GM12865 (cell line): ENCODE measurements at regions not wholly inside any gene's neighbourhood (a gene's known extent, or its start where the extent isn't known, plus 50 kb on each side); places are given as distances from the start of the nearest gene placed in this dataset.

Experiments
- DNase-seq: peaks from one replicate; pipeline ENCODE4 v3.0.0; 2010; ENCODE audit warnings: low read depth
- H3K4me3 ChIP-seq: 2 replicates; pipeline ENCODE4 v1.5.1; 2011; ENCODE audit warnings: mild to moderate bottlenecking, low read depth, low read length, control low read depth
- TF ChIP-seq, protein P1 (sequence below): IDR thresholded peaks from 2 replicates; pipeline ENCODE4 v1.5.1; 2011; ENCODE audit warnings: low read length, control low read depth, low read depth, inconsistent platforms; ENCODE audit not compliant: insufficient read depth; ENCODE audit errors: missing control alignments

DNA sequence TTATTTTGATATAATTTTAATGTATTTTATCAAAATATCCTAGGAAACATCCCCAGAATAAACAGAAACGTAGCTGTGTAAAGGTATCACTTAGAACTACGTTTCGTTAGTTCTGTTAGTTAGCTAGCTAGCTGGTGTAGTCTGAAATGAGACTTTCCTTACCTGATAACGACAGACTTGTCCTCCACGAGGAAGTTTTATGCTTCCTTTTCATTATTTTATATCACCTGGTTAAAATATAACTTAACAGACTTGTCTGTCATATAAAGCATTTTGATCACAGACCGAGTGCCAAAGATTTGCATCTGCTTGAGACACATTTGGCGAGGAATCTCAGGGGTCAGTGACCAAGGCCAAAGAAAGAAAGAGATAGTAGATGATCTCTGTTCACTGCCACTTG, 829.5 kb downstream of the VGLL3 start:
- TF ChIP-seq, protein P1, sequence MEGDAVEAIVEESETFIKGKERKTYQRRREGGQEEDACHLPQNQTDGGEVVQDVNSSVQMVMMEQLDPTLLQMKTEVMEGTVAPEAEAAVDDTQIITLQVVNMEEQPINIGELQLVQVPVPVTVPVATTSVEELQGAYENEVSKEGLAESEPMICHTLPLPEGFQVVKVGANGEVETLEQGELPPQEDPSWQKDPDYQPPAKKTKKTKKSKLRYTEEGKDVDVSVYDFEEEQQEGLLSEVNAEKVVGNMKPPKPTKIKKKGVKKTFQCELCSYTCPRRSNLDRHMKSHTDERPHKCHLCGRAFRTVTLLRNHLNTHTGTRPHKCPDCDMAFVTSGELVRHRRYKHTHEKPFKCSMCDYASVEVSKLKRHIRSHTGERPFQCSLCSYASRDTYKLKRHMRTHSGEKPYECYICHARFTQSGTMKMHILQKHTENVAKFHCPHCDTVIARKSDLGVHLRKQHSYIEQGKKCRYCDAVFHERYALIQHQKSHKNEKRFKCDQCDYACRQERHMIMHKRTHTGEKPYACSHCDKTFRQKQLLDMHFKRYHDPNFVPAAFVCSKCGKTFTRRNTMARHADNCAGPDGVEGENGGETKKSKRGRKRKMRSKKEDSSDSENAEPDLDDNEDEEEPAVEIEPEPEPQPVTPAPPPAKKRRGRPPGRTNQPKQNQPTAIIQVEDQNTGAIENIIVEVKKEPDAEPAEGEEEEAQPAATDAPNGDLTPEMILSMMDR, result no peak
- DNase-seq, result no peak
- H3K4me3 ChIP-seq, result no peak overlapping the region

DNA sequence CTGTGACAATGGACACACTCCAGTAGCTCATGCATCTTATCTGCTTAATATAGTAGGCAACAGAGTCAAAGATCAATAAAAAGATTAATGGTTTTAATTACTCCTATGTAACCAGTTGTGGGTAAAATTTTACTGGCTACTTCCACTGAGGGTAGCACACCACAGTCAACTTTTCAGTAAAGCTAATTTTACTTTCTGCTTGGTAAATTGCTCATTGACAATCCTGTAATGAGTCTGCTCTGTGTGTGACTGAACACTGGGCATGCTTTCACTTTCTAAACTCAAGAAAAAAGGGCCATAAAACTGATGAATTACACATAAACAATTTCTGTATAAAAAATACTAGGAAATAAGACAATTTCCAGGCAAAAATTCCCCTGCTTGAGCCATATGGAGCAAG, 838.3 kb downstream of the VGLL3 start:
- no peak overlapping the region for H3K4me3 ChIP-seq
- no peak for DNase-seq
- TF ChIP-seq, protein P1, result no peak

DNA sequence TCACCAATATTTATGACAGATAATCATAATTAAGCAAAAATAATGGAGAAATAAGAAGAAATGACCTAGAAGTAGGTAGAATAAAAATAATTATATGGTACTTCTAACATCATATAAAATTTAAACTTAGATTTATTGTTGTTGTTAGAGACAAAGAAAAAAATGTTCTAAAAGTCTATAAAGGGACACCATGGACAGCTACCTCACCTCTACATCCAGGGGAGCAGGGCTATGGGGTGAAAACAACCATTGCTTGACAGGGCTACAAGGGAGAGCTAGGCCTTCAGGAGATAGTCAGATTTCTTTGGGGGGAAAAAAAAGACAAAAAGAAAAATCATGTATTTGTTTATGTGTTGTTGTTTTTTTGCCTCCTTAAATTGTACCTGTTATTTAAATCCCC, 841.9 kb downstream of the VGLL3 start:
- H3K4me3 ChIP-seq, result no peak overlapping the region
- TF ChIP-seq, protein P1, result no peak
- DNase-seq, result no peak

DNA sequence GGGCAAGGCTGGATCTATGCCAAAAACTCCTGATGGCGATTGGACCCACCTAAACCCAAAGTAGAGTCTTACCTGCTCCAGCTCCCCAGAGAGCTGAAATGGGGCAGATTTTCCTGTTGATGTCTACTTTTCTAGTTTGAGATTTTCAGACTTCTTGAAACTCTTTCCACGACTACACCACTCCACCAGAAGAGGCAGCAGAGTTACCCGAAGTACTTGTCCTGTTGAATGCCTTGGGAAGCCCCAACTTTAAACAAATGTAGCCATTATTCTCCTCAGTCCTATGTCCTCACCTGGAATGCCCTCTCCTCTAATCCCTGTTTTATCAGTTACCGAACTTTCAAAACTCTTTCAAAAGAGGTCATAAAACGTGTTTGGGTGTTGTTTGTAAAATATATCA, 843.8 kb downstream of the VGLL3 start:
- DNase-seq, result no peak
- no peak overlapping the region for H3K4me3 ChIP-seq
- TF ChIP-seq, protein P1, result no peak

DNA sequence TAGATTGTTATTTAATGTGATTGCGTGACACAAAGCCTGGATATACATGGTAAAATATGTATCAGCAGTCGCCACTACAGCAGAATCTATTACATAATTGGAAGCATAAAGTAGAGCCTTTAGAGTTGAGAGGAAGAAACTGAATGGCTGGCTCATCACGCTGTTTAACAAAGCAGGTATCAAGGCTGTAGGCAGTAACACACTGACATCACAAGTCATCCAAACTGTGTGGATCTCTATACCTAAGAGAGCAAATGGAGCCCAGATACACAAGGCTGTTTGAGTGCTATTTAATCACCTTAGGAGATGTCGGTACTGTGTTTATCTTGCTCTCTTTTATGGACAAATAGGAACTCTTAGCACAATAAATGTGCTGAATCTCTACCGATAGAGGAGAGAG, 864.4 kb downstream of the VGLL3 start:
- TF ChIP-seq, protein P1, result no peak
- DNase-seq, result no peak
- H3K4me3 ChIP-seq, result no peak overlapping the region
